GM12874 (cell line): ENCODE measurements at regions not wholly inside any gene's neighbourhood (a gene's known extent, or its start where the extent isn't known, plus 50 kb on each side); places are given as distances from the start of the nearest gene placed in this dataset.

ENCODE experiments used
- TF ChIP-seq, protein P1 (sequence below): IDR thresholded peaks from 2 replicates; pipeline ENCODE4 v1.5.1; 2011; ENCODE audit warnings: low read depth, mild to moderate bottlenecking, control low read depth, low read length, moderate library complexity; ENCODE audit not compliant: insufficient read depth

DNA sequence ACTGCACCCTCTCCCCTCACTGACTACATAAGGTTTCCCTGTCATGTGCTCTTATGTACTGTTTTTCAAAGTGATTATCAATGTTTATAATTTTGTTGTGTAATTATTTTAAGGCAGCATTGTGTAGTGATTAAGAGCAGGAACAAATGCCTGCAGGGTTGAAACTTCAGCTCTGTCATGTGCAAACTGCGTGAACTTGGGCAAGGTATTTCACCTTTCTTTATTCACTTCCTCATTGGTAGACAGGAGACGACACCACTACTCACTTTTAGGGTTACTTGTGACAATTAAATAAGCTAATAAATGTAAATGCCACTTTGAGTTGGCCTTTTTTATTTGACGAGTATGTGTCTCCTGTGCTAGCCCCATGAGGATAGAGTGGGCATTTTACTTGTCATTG lies 86.5 kb upstream of the E2F8 start:
- TF ChIP-seq, protein P1, sequence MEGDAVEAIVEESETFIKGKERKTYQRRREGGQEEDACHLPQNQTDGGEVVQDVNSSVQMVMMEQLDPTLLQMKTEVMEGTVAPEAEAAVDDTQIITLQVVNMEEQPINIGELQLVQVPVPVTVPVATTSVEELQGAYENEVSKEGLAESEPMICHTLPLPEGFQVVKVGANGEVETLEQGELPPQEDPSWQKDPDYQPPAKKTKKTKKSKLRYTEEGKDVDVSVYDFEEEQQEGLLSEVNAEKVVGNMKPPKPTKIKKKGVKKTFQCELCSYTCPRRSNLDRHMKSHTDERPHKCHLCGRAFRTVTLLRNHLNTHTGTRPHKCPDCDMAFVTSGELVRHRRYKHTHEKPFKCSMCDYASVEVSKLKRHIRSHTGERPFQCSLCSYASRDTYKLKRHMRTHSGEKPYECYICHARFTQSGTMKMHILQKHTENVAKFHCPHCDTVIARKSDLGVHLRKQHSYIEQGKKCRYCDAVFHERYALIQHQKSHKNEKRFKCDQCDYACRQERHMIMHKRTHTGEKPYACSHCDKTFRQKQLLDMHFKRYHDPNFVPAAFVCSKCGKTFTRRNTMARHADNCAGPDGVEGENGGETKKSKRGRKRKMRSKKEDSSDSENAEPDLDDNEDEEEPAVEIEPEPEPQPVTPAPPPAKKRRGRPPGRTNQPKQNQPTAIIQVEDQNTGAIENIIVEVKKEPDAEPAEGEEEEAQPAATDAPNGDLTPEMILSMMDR: no peak

DNA sequence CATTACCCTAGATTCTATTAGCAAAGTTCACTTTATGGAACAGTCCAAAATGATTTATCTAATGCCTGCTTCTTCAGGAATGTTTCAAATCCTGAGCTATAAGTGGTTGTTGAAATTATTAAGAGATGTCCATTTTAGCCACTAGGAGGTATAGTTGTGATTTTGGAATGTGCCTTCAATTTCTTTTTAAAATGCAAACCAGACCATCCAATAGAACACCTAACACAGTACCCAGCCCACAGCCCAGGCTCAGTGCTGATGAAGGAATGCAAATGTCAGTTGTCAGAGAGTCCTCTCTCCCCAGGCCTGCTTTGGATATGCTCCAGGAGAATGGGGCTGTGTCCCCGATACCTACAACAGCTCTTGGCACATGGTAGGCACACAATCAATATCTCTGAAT lies 85.8 kb upstream of the E2F8 start:
- TF ChIP-seq, protein P1: no peak

DNA sequence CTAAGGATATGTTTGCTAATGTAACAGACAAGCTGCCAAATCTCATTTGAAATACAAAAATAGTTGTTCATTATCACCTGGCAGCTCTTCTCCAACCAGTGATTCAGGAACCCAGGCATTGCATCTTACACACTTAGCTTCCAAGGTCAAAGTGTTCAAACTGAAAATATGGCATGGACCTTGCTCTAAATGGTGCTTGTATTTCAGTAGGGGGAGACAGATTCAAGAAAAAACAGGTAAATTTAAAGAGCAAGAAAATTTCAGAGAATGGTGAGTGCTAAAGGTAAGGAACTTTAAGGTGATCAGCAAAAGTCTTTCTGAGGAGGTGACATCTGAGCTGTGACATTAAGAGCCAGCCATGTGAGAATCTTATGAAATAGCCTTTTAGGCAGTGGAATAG lies 82.8 kb upstream of the E2F8 start:
- TF ChIP-seq, protein P1: no peak

DNA sequence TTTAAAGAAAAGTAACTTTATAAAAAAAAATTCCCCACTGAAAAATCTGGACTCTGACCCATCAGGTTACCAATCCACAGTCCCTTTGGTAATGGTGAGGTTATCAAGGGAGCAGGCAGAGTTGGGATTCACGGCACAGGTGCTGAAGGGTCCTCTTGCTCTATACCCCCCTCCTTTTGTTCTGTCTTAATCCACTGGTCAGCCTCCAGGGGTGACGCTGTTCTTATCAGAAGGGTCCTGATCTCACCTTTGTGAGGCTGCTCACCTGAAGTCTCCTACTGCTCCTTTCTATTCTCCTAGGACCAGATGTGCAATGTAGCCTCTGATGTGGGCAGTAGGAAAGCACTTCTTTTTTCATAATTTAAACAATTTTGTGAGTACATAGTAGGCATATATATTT lies 80.6 kb upstream of the E2F8 start:
- TF ChIP-seq, protein P1: no peak

DNA sequence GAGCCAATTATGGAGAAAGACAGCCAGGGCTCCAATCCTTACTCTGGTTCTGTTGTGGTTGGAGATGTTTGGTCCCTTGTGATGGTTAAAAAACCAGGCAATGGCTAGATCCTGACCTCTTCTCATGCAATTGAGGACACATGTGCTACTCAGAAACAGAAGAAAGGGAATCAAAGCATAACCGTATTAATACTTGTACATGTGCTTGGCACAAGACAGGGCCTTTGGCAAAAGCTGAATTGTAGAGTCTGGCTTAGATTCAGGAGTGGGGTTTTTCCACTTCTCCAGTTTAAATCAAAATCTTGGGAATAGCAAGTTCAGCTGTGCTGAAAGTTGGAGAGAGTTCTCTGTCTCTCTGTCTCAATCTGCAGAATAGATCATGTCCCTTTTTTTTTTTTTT lies 80.1 kb upstream of the E2F8 start:
- TF ChIP-seq, protein P1: no peak

DNA sequence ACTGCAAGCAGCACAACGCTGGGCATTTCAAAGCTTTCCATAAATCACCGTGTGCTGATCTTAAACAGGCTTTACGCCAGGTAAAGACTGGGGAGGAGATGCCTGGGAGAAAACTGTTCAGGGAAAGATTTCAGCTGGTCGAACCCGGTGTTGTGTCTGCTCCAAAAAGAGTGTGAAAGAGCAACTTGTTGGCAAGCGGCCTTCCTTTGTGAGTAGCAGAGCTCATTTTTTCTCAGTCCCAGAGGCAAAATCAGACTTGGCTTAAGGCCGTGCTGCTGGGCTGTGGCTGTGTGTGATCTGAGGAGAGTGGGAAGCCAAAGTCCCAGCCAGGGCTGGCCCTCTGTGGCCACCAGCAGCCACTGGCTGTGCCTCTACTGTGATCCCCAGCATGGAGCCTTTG lies 75.7 kb upstream of the E2F8 start:
- TF ChIP-seq, protein P1: no peak

DNA sequence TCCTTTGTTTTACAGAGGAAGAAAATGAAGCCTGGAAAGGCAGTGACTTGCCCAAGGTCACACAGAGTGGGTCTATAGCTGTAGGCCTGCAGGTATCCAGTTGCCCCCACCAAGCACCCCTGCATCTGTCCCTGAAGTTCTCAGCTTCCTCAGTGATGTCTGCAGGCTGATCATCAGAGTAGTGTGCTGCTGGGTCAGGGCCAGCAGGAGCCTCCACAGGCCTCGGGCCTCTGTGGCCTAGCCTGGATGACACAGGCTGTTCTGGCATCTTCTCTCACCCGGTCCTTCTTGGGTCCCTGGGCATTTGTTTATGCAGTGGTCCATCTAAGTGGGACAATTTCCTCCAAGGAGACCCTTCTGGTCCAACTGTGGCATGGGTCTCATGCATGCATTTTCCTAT lies 74.8 kb upstream of the E2F8 start:
- TF ChIP-seq, protein P1: no peak

DNA sequence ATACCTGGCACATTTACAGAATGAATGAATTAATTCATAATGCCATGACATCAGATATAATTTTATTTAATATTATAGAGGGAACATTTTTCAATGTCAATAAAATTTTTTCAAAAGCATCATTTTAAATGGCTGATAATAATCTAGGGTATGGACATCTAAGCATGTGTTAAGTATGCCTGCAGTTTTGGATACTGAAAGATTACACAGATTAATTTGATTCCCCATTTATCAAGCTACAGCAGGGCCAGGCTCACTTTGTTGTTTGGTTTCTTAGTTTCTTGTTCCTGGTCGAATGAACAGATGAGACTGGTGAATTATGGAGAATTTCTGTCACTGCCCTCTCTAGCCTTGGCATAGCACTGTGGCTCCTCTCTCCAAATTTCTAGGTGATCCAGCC lies 72.4 kb upstream of the E2F8 start:
- TF ChIP-seq, protein P1: no peak
